HepG2 (cell line): ENCODE measurements at regions not wholly inside any gene's neighbourhood (a gene's known extent, or its start where the extent isn't known, plus 50 kb on each side); places are given as distances from the start of the nearest gene placed in this dataset.

Experiments used
- ATAC-seq: fragments of 200-7000 bp; cut with Tn5 transposase; 3 replicates; pipeline ENCODE4 v1.9.1; 2020; ENCODE audit warnings: mild to moderate bottlenecking, moderate library complexity
- BruUV-seq: library from RNA; stranded (reverse); fragments of 400-500 nt; replicated peaks from 2 replicates; lab custom pipeline; 2021; lab: Mats Ljungman, UMichigan
- CTCF ChIA-PET: fragments of 300-600 bp; formaldehyde crosslinking; extraction: SDS; loops from one replicate; lab custom pipeline; 2021; ENCODE audit warnings: low total read pairs, inconsistent platforms, low intra/inter-chr PET ratio; lab: Yijun Ruan, JAX
- POLR2A ChIA-PET: fragments of 350-600 bp; sonication (Branson Sonifier 250); formaldehyde crosslinking; loops from one replicate; lab custom pipeline; 2020; ENCODE audit warnings: antibody characterized with exemption, inconsistent platforms; lab: Yijun Ruan, JAX
- DNase-seq: peaks from one replicate; pipeline ENCODE4 v3.0.0-alpha.2; 2015; ENCODE audit warnings: low spot score
- FAIRE-seq: peaks from 3 replicates; lab custom pipeline; 2011; peaks lifted over from hg19 to GRCh38; lab: Jason Lieb, UNC
- H2AFZ ChIP-seq: one replicate; pipeline ENCODE4 v1.6.1; 2011; ENCODE audit warnings: low read length, inconsistent platforms
- H3K27ac ChIP-seq: fragments of 300-600 bp; 3 replicates; pipeline ENCODE4 v1.8.0; 2011; ENCODE audit warnings: mixed run types, mild to moderate bottlenecking, mixed read lengths, low read length, inconsistent platforms; ENCODE audit not compliant: insufficient read depth; ENCODE audit errors: extremely low read length
- H3K27me3 ChIP-seq, 2 experiments: fragments of 200-600 bp in 1 of 2; 2 replicates in 1 of 2; 3 replicates in 1 of 2; pipeline versions ENCODE4 v1.6.0 to v1.8.0; 2011; ENCODE audit warnings: low read length in 2 of 2, mild to moderate bottlenecking in 2 of 2, moderate library complexity in 2 of 2, inconsistent platforms in 1 of 2; ENCODE audit not compliant: insufficient read depth in 2 of 2, control insufficient read depth in 1 of 2
- H3K36me3 ChIP-seq, 2 experiments: fragments of 200-600 bp in 1 of 2; replicated peaks in 1 of 2; 2 replicates in 1 of 2; 3 replicates in 1 of 2; pipeline versions ENCODE4 v1.5.1 to v1.8.0; 2011; ENCODE audit warnings: low read length in 2 of 2, inconsistent platforms in 1 of 2; ENCODE audit not compliant: insufficient read depth in 2 of 2, control insufficient read depth in 1 of 2
- H3K4me1 ChIP-seq: 2 replicates; pipeline ENCODE4 v1.5.1; 2012; ENCODE audit warnings: low read length, inconsistent platforms; ENCODE audit not compliant: insufficient read depth
- H3K4me2 ChIP-seq: 2 replicates; pipeline ENCODE4 v1.6.0; 2011; ENCODE audit warnings: low read depth, low read length, inconsistent platforms
- H3K4me3 ChIP-seq, 3 experiments: fragments of 200-600 bp in 1 of 3; sonication (generic), shearing (Covaris generic) in 1 of 3; replicated peaks in 1 of 3; 2 replicates each; pipeline ENCODE4 v1.5.1; 2011 to 2016; ENCODE audit warnings: low read length in 3 of 3, inconsistent platforms in 2 of 3, low read depth in 2 of 3, mild to moderate bottlenecking in 2 of 3, control low read depth in 1 of 3, mixed read lengths in 1 of 3; ENCODE audit not compliant: insufficient read depth in 1 of 3
- H3K79me2 ChIP-seq: one replicate; pipeline ENCODE4 v1.6.1; 2011; ENCODE audit warnings: low read length, inconsistent platforms; ENCODE audit not compliant: insufficient read depth
- H3K9ac ChIP-seq: 2 replicates; pipeline ENCODE4 v1.6.0; 2011; ENCODE audit warnings: mild to moderate bottlenecking, low read depth, low read length, inconsistent platforms; ENCODE audit not compliant: insufficient read depth
- H3K9me3 ChIP-seq: 2 replicates; pipeline ENCODE4 v1.5.1; 2012; ENCODE audit warnings: mild to moderate bottlenecking, low read length
- H4K20me1 ChIP-seq: 2 replicates; pipeline ENCODE4 v1.6.0; 2011; ENCODE audit warnings: inconsistent platforms, mild to moderate bottlenecking, low read length, moderate library complexity; ENCODE audit not compliant: insufficient read depth
- DZIP1 ChIP-seq: sonication (generic); formaldehyde crosslinking; IDR thresholded peaks from 2 replicates; pipeline ENCODE4 v1.5.0; 2020; ENCODE audit warnings: mild to moderate bottlenecking, missing genetic modification reagents
- HNRNPH1 ChIP-seq: fragments of 200-400 bp; formaldehyde crosslinking; optimal IDR thresholded peaks from 2 replicates; pipeline ENCODE3; 2017; ENCODE audit warnings: mild to moderate bottlenecking, low read depth, low read length
- JARID2 ChIP-seq: sonication (generic); formaldehyde crosslinking; IDR thresholded peaks from 2 replicates; pipeline ENCODE4 v1.8.1; 2023; ENCODE audit warnings: missing genetic modification reagents, inconsistent platforms; ENCODE audit not compliant: insufficient replicate concordance
- MIER3 ChIP-seq: IDR thresholded peaks from 2 replicates; pipeline ENCODE4 v1.6.1; 2016; ENCODE audit warnings: missing compliant biosample characterization, borderline replicate concordance
- RCOR2 ChIP-seq: IDR thresholded peaks from 2 replicates; pipeline ENCODE4 v1.6.1; 2016; ENCODE audit warnings: missing biosample characterization, missing genetic modification reagents
- RFX1 ChIP-seq: fragments of 450-650 bp; IDR thresholded peaks from 2 replicates; pipeline ENCODE4 v1.6.1; 2017
- ZKSCAN8 ChIP-seq: IDR thresholded peaks from 2 replicates; pipeline ENCODE4 v1.6.1; 2016; ENCODE audit warnings: borderline replicate concordance, missing genetic modification reagents, missing compliant biosample characterization
- ZNF17 ChIP-seq: sonication (generic); formaldehyde crosslinking; IDR thresholded peaks from 2 replicates; pipeline ENCODE4 v1.5.0; 2020; ENCODE audit warnings: mild to moderate bottlenecking, missing genetic modification reagents
- ZNF432 ChIP-seq: sonication (generic); formaldehyde crosslinking; IDR thresholded peaks from 2 replicates; pipeline ENCODE4 v1.5.0; 2020; ENCODE audit warnings: missing genetic modification reagents, mild to moderate bottlenecking, borderline replicate concordance
- ZNF709 ChIP-seq: sonication (generic); formaldehyde crosslinking; IDR thresholded peaks from 2 replicates; pipeline ENCODE4 v1.5.0; 2020; ENCODE audit warnings: mild to moderate bottlenecking, missing genetic modification reagents
- WGBS: methylation state at CpG from one replicate; pipeline ENCODE4 v1.1.6; 2017; ENCODE audit warnings: low lambda C conversion rate; 5-methylcytosine and 5-hydroxymethylcytosine counted together
- in situ Hi-C: cut with HindIII; loops from 2 replicates; pipeline ENCODE4 v1.10.0; 2017; ENCODE audit warnings: low pct_unique_long_range_greater_than_20kb; ENCODE audit not compliant: extremely low pct_ligation_motif_present
- intact Hi-C: fragments of 100-400 bp; cut with micrococcal nuclease; formaldehyde crosslinking; loops from one replicate; pipeline ENCODE4 v1.10.0; 2022; ENCODE audit not compliant: unreplicated experiment

GRCh38 chr2:160672211-160672610 is 178.6 kb upstream of the RBMS1 start:
- WGBS: 29% methylated on average over 1 of the region's 1 CpG
- Histone ChIP-seq H3K4me1 (no peaks in the 10 kb centered on the region), H3K79me2 (no peaks in the 10 kb centered on the region), H3K27me3 (no peaks in the 10 kb centered on the region), H3K9ac (no peak overlapping the region), H4K20me1 (no peaks in the 10 kb centered on the region), H3K9me3 (no peaks in the 10 kb centered on the region), H3K4me3 (no peak overlapping the region), H3K4me2 (no peak overlapping the region), H2AFZ (no peak overlapping the region), H3K36me3 (no peaks in the 10 kb centered on the region), H3K27ac (no peak overlapping the region)
- ATAC-seq (no peak), FAIRE-seq (no peak), DNase-seq (no peak)
- TF ChIP-seq MIER3 (CRISPR knock-in tag) (no peak), ZKSCAN8 (no peak), RCOR2 (CRISPR knock-in tag) (no peak)
- BruUV-seq: no TSS peak
- ChIA-PET POLR2A (no interaction called here), CTCF (no interaction called here)
- intact Hi-C loops: no loop called here
- in situ Hi-C loops: no loop called here

- no peak overlapping the region for H2AFZ ChIP-seq
- DNase-seq (no peak), FAIRE-seq (no peak), ATAC-seq (no peak)
- H3K9me3 ChIP-seq: no peaks in the 10 kb centered on the region
- H3K79me2 ChIP-seq: no peaks in the 10 kb centered on the region
- no peaks in the 10 kb centered on the region for H3K4me1 ChIP-seq
- no peaks in the 10 kb centered on the region for H3K36me3 ChIP-seq
- H3K27me3 ChIP-seq: no peaks in the 10 kb centered on the region
- TF ChIP-seq JARID2 (CRISPR knock-in tag) (no peak), DZIP1 (CRISPR knock-in tag) (no peak), ZNF709 (CRISPR knock-in tag) (no peak), ZNF432 (CRISPR knock-in tag) (no peak), ZNF17 (CRISPR knock-in tag) (no peak), RFX1 (no peak), HNRNPH1 (no peak)
- in situ Hi-C loops (no loop called here), intact Hi-C loops (no loop called here)
- H3K4me3 ChIP-seq: no peak overlapping the region
- 16% methylated on average over 2 of the region's 2 CpGs for WGBS
- H3K27ac ChIP-seq: no peak overlapping the region
- no TSS peak for BruUV-seq
- ChIA-PET POLR2A (no interaction called here), CTCF (no interaction called here)
- no peaks in the 10 kb centered on the region for H4K20me1 ChIP-seq
- H3K4me2 ChIP-seq: no peak overlapping the region
- no peak overlapping the region for H3K9ac ChIP-seq
These were observed 180.6 kb upstream of the RBMS1 start for GRCh38 chr2:160674146-160674750.
